Hepatocyte (in vitro differentiated cells): ENCODE measurements at regions not wholly inside any gene's neighbourhood (a gene's known extent, or its start where the extent isn't known, plus 50 kb on each side); places are given as distances from the start of the nearest gene placed in this dataset.
"Not testable (repeated sequence)": the region's sequence is repeated elsewhere in the genome, so short reads cannot be mapped to it uniquely, and the experiment has no call there.

Experiments used
- EZH2 ChIP-seq: fragments of 200-600 bp; sonication (generic); IDR thresholded peaks from 2 replicates; pipeline ENCODE4 v1.6.1; 2016; ENCODE audit warnings: antibody characterized with exemption, mild to moderate bottlenecking, borderline replicate concordance
- EZH2phosphoT487 ChIP-seq: fragments of 200-600 bp; sonication (generic); IDR thresholded peaks from one replicate; pipeline ENCODE4 v1.6.1; 2018; ENCODE audit warnings: antibody characterized with exemption, mild to moderate bottlenecking, low read depth, moderate library complexity; ENCODE audit not compliant: unreplicated experiment, severe bottlenecking
- TF ChIP-seq, protein P1 (sequence below): fragments of 200-600 bp; sonication (generic); IDR thresholded peaks from 2 replicates; pipeline ENCODE4 v1.5.1; 2016; ENCODE audit warnings: antibody characterized with exemption, mild to moderate bottlenecking; ENCODE audit not compliant: poor library complexity

DNA sequence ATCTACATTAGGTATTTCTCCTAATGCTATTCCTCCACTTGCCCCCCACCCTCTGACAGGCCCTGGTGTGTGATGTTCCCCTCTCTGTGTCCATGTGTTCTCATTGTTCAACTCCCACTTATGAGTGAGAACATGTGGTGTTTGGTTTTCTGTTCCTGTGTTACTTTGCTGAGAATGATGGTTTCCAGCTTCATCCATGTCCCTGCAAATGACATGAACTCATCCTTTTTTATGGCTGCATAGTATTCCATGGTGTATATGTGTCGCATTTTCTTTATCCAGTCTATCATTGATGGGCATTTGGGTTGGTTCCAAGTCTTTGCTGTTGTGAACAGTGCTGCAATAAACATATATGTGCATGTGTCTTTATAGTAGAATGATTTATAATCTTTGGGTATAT lies 50.6 kb upstream of the GRHL3 start:
- TF ChIP-seq EZH2, EZH2phosphoT487: not testable (repeated sequence)
- TF ChIP-seq, protein P1, sequence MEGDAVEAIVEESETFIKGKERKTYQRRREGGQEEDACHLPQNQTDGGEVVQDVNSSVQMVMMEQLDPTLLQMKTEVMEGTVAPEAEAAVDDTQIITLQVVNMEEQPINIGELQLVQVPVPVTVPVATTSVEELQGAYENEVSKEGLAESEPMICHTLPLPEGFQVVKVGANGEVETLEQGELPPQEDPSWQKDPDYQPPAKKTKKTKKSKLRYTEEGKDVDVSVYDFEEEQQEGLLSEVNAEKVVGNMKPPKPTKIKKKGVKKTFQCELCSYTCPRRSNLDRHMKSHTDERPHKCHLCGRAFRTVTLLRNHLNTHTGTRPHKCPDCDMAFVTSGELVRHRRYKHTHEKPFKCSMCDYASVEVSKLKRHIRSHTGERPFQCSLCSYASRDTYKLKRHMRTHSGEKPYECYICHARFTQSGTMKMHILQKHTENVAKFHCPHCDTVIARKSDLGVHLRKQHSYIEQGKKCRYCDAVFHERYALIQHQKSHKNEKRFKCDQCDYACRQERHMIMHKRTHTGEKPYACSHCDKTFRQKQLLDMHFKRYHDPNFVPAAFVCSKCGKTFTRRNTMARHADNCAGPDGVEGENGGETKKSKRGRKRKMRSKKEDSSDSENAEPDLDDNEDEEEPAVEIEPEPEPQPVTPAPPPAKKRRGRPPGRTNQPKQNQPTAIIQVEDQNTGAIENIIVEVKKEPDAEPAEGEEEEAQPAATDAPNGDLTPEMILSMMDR = not testable (repeated sequence)
